ENCODE measurements at regions not wholly inside any gene's neighbourhood (a gene's known extent, or its start where the extent isn't known, plus 50 kb on each side); places are given as distances from the start of the nearest gene placed in this dataset.

GRCh38 chr12:94077209-94077608 lies 71.2 kb upstream of the PLXNC1 start:
- intact Hi-C loops (cut with DNase I), result loop anchor here (5.0 to 10.0 kb wide), 3 partner anchors 102 to 310 kb away; no protein-coding TSS in a partner anchor
- no peaks in the 10 kb centered on the region for H3K27me3 ChIP-seq (replicated peaks; ENCODE audit: insufficient read depth)
- H3K4me1 ChIP-seq (replicated peaks), result no peaks in the 10 kb centered on the region
- H3K27ac ChIP-seq, result no peak overlapping the region
- H3K4me3 ChIP-seq, result no peak overlapping the region
- H3K36me3 ChIP-seq, result no peaks in the 10 kb centered on the region
- no peaks in the 10 kb centered on the region for H3K9me3 ChIP-seq
- WGBS, result 46% methylated on average over 2 of the region's 2 CpGs
- no peak for DNase-seq (ENCODE audit: low spot score)
- TF ChIP-seq POLR2AphosphoS5 (IDR thresholded peaks at IDR 0.05) (no peak), CTCF (IDR thresholded peaks at IDR 0.05) (no peak)

GRCh38 chr12:94078138-94078723 lies 70.1 kb upstream of the PLXNC1 start:
- Histone ChIP-seq H3K4me1 (replicated peaks) (no peaks in the 10 kb centered on the region), H3K9me3 (no peaks in the 10 kb centered on the region), H3K27me3 (replicated peaks; ENCODE audit: insufficient read depth) (no peaks in the 10 kb centered on the region), H3K36me3 (no peaks in the 10 kb centered on the region), H3K27ac (no peak overlapping the region), H3K4me3 (no peak overlapping the region)
- intact Hi-C loops (cut with DNase I), result loop anchor here (5.0 to 10.0 kb wide), 3 partner anchors 103 to 311 kb away; no protein-coding TSS in a partner anchor
- 34% methylated on average over 3 of the region's 3 CpGs for WGBS
- TF ChIP-seq POLR2A (IDR thresholded peaks at IDR 0.05) (no peak), POLR2AphosphoS5 (IDR thresholded peaks at IDR 0.05) (no peak), CTCF (IDR thresholded peaks at IDR 0.05) (no peak)
- no peak for DNase-seq (ENCODE audit: low spot score)

- 92% methylated on average over 9 of the region's 9 CpGs for WGBS
- no peak for DNase-seq (ENCODE audit: low spot score)
- no peak for TF ChIP-seq POLR2A (IDR thresholded peaks at IDR 0.05)
- TF ChIP-seq CTCF (IDR thresholded peaks at IDR 0.05), result no peak
- TF ChIP-seq POLR2AphosphoS5 (IDR thresholded peaks at IDR 0.05), result no peak
- intact Hi-C loops (cut with DNase I), result loop anchor here (5.0 to 10.0 kb wide), 3 partner anchors 104 to 312 kb away; no protein-coding TSS in a partner anchor
- Histone ChIP-seq H3K27me3 (replicated peaks; ENCODE audit: insufficient read depth) (no peaks in the 10 kb centered on the region), H3K27ac (no peak overlapping the region), H3K9me3 (no peaks in the 10 kb centered on the region), H3K36me3 (no peaks in the 10 kb centered on the region), H3K4me1 (replicated peaks) (no peaks in the 10 kb centered on the region), H3K4me3 (no peak overlapping the region)
Measured at GRCh38 chr12:94078736-94079509, 69.5 kb upstream of the PLXNC1 start.

- H3K27me3 ChIP-seq (replicated peaks; ENCODE audit: insufficient read depth), result no peaks in the 10 kb centered on the region
- intact Hi-C loops (cut with DNase I), result loop anchor here (5.0 to 10.0 kb wide), 3 partner anchors 105 to 312 kb away; no protein-coding TSS in a partner anchor
- WGBS, result 84% methylated on average over 7 of the region's 7 CpGs
- no peak overlapping the region for H3K4me3 ChIP-seq
- TF ChIP-seq POLR2AphosphoS5 (IDR thresholded peaks at IDR 0.05), result no peak
- TF ChIP-seq POLR2A (IDR thresholded peaks at IDR 0.05), result no peak
- TF ChIP-seq CTCF (IDR thresholded peaks at IDR 0.05), result no peak
- no peaks in the 10 kb centered on the region for H3K9me3 ChIP-seq
- H3K36me3 ChIP-seq, result no peaks in the 10 kb centered on the region
- H3K27ac ChIP-seq, result no peak overlapping the region
- DNase-seq (ENCODE audit: low spot score), result no peak
- no peaks in the 10 kb centered on the region for H3K4me1 ChIP-seq (replicated peaks)
Measured at GRCh38 chr12:94079566-94080340, 68.6 kb upstream of the PLXNC1 start.
